Stimulated activated naive CD8-positive, alpha-beta T cell treated with anti-CD3 and anti-CD28 coated beads, Interleukin-15, amount 100 ng/mL, for 72 hours (primary cell): ENCODE measurements at regions not wholly inside any gene's neighbourhood (a gene's known extent, or its start where the extent isn't known, plus 50 kb on each side); places are given as distances from the start of the nearest gene placed in this dataset.
"Not testable (repeated sequence)": the region's sequence is repeated elsewhere in the genome, so short reads cannot be mapped to it uniquely, and the experiment has no call there.

Source experiments
- ATAC-seq: fragments of 150-1000 bp; cut with Tn5 transposase; 2 replicates; pipeline ENCODE4 v1.10.0; 2021; ENCODE audit warnings: mild to moderate bottlenecking, moderate library complexity
- DNase-seq, 2 donors: peaks; one replicate each; pipeline ENCODE4 v3.0.0; 2021 to 2022
- H3K27ac Mint-ChIP-seq, 2 donors: one replicate each; pipeline ENCODE4 v1.8.0; 2022; ENCODE audit warnings: mild to moderate bottlenecking in 2 of 2, mixed read lengths in 2 of 2, moderate library complexity in 2 of 2
- H3K27me3 Mint-ChIP-seq: one replicate; pipeline ENCODE4 v1.8.0; 2022; ENCODE audit warnings: mixed read lengths
- H3K4me1 Mint-ChIP-seq: one replicate; pipeline ENCODE4 v1.8.0; 2022; ENCODE audit warnings: mild to moderate bottlenecking, mixed read lengths
- H3K4me3 Mint-ChIP-seq, 2 donors: one replicate each; pipeline ENCODE4 v1.8.0; 2022; ENCODE audit warnings: mild to moderate bottlenecking in 2 of 2, mixed read lengths in 2 of 2, moderate library complexity in 1 of 2
- H3K9me3 Mint-ChIP-seq, 2 donors: one replicate each; pipeline ENCODE4 v1.8.0; 2022; ENCODE audit warnings: mixed read lengths in 2 of 2

DNA sequence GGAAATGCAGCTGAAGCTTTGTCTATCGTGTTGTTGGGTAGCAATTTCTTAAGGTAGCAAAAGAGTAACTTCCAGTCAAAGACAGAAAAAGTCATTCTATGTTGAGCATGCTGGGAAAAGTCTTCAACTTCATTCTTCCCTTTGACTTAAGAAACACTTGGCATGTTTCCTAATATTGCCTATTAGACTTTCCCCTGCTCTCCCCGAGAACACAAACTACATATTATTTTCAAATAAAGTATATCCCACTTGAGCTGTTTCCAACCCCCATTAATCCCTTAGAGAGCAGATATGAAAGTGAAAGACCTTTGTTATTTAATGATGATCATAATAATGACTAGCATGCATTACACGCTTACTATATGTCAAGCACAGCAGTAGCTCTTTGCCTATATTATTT lies 136.0 kb upstream of the SPOPL start:
- ATAC-seq (no peak), DNase-seq (no peak)
- H3K4me1 Mint-ChIP-seq = no peaks in the 10 kb centered on the region
- H3K4me3 Mint-ChIP-seq = no peak overlapping the region
- no peak overlapping the region for H3K27ac Mint-ChIP-seq
- H3K9me3 Mint-ChIP-seq = peaks cover 0 to 9% of the 10 kb centered on the region in 2 donors
- H3K27me3 Mint-ChIP-seq = no peaks in the 10 kb centered on the region

DNA sequence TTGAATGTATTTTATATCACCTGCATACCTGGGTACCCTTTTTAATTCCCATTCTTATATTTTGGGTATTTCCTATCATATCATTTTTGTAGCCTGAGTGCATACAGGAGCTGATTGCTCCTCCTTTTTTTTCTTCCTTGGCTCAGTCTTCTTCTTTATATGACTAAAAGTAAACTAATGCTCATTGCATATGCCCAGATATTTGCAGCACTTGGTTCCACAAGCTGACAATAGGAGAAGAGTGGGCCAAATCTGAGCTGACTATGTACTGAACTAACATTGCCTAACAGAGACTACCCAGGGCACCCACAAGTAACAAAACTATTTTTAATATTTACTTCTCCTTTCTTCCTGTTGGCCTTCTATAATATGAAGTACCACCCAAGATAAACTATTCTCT lies 131.7 kb upstream of the SPOPL start:
- no peak overlapping the region for H3K27ac Mint-ChIP-seq
- no peak for DNase-seq
- no peak for ATAC-seq
- no peaks in the 10 kb centered on the region for H3K4me1 Mint-ChIP-seq
- H3K9me3 Mint-ChIP-seq = no peaks in the 10 kb centered on the region
- H3K4me3 Mint-ChIP-seq = no peak overlapping the region
- no peaks in the 10 kb centered on the region for H3K27me3 Mint-ChIP-seq

DNA sequence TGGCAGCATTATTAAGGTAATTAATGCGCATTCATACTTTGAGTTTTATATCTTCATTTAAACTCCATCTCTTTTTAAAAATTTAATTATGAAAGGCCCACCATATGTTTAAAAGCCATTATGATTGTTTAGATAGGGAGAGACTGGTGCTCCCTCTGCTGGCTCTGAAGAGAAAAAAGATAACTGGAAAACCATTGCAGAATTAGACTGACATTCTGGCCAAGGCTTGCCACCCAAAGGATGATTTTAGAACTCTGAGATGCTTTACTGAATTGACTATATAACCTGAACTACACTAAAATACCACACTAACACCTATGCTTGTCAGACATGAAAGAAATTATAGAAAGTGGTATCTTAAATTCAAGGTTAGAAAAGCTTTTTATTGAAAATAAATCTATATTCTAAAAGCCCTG lies 127.6 kb upstream of the SPOPL start:
- no peak for DNase-seq
- no peaks in the 10 kb centered on the region for H3K4me1 Mint-ChIP-seq
- no peak overlapping the region for H3K27ac Mint-ChIP-seq
- H3K4me3 Mint-ChIP-seq = no peak overlapping the region
- ATAC-seq = no peak
- no peaks in the 10 kb centered on the region for H3K27me3 Mint-ChIP-seq
- no peaks in the 10 kb centered on the region for H3K9me3 Mint-ChIP-seq

DNA sequence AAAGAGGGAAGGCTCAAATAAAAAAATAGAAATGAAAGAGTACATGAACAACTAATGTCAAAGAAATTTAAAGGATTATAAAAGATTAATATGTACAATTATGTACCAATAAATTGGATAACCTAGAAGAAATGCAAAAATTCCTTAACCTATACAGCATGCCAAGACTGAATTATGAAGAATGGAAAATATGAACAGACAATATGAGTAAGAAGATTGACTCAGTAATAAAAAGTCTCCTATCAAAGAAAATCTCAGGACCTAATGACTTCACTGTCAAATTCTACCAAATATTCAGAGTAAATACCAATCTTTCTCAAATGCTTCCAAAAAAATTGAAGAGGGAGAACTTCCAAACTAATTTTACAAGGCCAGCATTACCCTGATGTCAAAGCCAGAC lies 120.2 kb upstream of the SPOPL start:
- no peaks in the 10 kb centered on the region for H3K27me3 Mint-ChIP-seq
- no peak overlapping the region for H3K4me3 Mint-ChIP-seq
- no peak overlapping the region for H3K27ac Mint-ChIP-seq
- DNase-seq (no peak), ATAC-seq (no peak)
- no peaks in the 10 kb centered on the region for H3K9me3 Mint-ChIP-seq
- no peaks in the 10 kb centered on the region for H3K4me1 Mint-ChIP-seq

DNA sequence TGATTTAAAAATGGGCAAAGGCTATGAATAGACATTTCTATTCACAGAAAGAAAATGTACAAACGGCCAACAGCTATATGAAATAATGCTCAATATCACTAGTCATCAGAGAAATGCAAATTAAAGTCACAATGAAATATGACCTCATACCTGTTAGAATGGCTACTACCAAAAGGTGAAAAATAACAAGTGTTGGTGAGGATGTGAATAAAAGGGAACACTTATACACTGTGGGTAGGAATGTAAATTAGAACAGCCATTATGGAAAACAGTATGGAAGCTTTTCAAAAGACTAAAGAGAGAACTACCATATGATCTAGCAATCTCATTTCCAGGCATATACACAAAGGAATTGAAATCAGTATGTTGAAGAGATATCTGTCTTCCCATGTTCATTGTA lies 118.9 kb upstream of the SPOPL start:
- no peak for DNase-seq
- ATAC-seq = no peak
- H3K4me3 Mint-ChIP-seq = no peak overlapping the region
- no peaks in the 10 kb centered on the region for H3K27me3 Mint-ChIP-seq
- H3K4me1 Mint-ChIP-seq = no peaks in the 10 kb centered on the region
- no peaks in the 10 kb centered on the region for H3K9me3 Mint-ChIP-seq
- no peak overlapping the region for H3K27ac Mint-ChIP-seq

DNA sequence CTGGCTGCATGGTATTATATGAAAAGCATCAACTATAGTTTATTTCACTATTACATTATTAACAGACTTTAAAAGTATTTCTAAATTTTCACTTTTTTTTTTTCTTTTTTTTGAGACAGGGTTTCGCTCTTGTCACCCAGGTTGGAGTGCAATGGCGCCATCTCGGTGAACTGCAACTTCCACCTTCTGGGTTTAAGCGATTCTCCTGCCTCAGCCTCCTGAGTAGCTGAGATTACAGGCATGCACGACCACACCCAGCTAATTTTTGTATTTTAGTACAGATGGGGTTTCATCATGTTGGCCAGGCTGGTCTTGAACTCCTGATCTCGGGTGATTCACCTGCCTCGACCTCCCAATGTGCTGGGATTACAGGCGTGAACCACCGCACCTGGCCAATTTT lies 115.4 kb upstream of the SPOPL start:
- not testable (repeated sequence) for ATAC-seq, H3K9me3 Mint-ChIP-seq, H3K27ac Mint-ChIP-seq, H3K27me3 Mint-ChIP-seq, H3K4me3 Mint-ChIP-seq, H3K4me1 Mint-ChIP-seq, DNase-seq

DNA sequence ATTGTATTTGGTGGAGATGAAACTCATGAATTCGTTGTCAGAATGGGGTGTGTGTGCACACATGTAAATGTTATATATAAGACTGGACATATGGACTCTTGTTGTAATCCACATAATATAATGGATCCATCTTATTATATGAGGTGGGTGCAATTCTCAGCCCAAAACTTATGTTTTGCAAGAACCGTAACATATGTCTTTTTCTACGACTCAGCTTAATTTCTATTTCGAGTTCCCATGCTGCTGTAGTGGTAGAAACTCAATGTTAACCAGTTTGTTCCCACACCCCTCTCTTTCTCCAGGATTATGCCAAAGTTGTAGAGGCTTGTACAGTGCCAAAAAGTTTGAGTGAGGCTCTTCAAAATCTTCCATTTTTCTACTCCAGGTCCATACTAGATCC lies 112.5 kb upstream of the SPOPL start:
- Mint-ChIP-seq H3K4me1 (no peaks in the 10 kb centered on the region), H3K27ac (no peak overlapping the region), H3K9me3 (no peaks in the 10 kb centered on the region), H3K4me3 (no peak overlapping the region), H3K27me3 (peaks cover 7% of the 10 kb centered on the region)
- DNase-seq (no peak), ATAC-seq (no peak)

DNA sequence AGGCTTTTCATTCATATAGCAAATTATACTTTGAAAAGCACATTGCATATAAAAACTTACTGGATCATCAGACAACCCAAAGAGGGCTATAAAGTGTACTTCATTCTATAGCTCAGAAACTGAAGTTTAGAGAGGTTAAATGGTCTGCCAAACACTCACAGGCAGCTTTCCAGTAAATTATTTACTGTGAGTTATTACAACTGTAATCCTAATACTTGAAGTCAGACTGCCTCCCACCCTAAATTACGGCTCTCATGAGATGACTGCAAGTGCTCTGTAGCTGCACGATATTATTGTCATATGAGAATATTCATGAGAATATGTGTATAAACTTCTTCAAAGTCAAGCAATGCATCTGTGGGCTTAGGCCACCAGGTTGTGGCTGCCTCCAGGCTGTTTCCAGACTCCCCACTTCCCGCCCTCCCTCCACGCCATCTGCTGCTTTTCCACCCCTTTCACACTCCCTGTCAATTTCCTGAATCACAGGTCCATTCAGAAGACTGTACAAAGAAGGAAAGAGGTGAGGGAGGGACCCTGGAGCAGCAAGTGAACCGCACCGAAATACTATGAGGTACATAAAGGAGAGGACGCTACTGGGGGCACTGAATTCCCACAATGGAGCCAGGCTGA lies 111.1 kb upstream of the SPOPL start:
- Mint-ChIP-seq H3K4me3 (no peak overlapping the region), H3K9me3 (no peaks in the 10 kb centered on the region), H3K27me3 (peaks cover 7% of the 10 kb centered on the region), H3K27ac (no peak overlapping the region), H3K4me1 (no peaks in the 10 kb centered on the region)
- DNase-seq (no peak), ATAC-seq (no peak)

DNA sequence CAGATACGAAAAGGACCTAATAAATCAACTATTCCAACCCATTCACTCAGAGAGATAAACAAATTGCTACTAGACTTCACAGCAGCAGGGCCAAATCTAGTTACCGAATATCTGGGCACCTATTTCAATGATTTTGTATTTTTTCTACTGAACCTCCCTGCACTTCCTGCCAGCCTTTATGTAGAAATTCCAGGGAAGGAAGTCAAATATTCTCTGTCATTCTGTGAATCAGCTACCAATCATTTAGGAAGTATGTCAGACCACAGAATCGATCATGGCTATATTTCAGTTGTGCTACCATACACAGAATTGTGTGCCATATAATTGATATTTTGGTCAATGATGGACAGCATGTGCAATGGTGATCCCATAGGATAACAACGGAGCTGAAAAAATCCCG lies 109.6 kb upstream of the SPOPL start:
- no peak for ATAC-seq
- Mint-ChIP-seq H3K27me3 (peaks cover 7% of the 10 kb centered on the region), H3K27ac (no peak overlapping the region), H3K9me3 (peaks cover under 1% of the 10 kb centered on the region in 2 donors), H3K4me3 (no peak overlapping the region), H3K4me1 (no peaks in the 10 kb centered on the region)
- DNase-seq = no peak

DNA sequence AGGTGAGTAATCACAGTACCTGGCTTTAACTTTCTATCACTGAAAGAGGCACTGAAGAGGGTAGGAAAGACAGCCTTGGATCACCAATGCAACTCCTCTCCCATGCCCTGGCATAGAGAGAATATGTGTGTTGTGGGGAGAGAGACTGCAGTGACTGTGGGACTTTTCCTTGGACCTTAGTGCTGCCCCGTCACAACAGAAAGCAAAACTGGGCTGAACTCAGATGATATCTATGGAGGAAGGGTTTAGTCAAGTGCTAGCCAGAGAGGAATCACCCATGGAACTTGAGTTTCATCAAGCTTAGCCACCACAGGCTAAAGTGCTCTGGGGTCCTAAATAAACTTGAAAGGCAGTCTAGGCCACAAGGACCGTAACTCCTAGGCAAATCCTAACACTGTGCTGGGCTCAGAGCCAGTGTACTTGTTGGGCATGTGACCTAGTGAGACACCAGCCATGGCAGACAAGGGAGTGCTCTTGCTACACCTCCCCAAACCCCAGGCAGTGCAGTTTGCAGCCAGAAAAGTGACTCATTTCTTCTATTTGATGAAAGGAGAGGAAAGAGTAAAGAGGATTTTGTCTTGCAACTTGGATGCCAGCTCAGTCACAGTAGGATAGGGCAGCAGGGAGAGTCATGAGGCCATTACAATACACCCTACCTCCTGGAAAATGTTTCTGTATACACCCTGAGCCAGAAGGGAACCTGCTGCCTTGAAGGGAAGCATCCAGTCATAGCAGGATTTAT lies 105.8 kb upstream of the SPOPL start:
- ATAC-seq (no peak), DNase-seq (no peak)
- Mint-ChIP-seq H3K27ac (no peak overlapping the region), H3K27me3 (no peaks in the 10 kb centered on the region), H3K9me3 (peaks cover 18 to 29% of the 10 kb centered on the region in 2 donors), H3K4me1 (no peaks in the 10 kb centered on the region), H3K4me3 (no peak overlapping the region)

DNA sequence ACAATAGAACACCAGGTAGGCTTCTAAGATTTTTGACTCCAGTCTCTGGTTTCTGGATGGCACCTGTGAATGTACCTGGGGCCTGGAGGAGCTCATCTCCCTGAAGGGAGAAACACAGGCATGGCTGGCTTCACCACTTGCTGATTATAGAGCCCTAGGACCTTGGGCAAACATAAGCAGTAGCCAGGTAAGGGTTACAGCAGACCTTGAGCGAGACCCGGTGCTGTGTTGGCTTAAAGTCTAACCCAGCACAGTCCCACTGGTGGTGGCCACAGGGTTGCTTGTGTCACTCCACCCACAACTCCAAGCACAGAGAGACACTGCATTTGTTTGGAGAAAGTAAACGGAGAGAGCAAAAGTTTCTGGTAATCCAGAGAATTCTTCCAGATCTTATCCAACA lies 104.7 kb upstream of the SPOPL start:
- DNase-seq = no peak
- H3K4me3 Mint-ChIP-seq = no peak overlapping the region
- ATAC-seq = no peak
- no peak overlapping the region for H3K27ac Mint-ChIP-seq
- no peaks in the 10 kb centered on the region for H3K4me1 Mint-ChIP-seq
- H3K9me3 Mint-ChIP-seq = peaks cover 27 to 40% of the 10 kb centered on the region in 2 donors
- H3K27me3 Mint-ChIP-seq = no peaks in the 10 kb centered on the region

DNA sequence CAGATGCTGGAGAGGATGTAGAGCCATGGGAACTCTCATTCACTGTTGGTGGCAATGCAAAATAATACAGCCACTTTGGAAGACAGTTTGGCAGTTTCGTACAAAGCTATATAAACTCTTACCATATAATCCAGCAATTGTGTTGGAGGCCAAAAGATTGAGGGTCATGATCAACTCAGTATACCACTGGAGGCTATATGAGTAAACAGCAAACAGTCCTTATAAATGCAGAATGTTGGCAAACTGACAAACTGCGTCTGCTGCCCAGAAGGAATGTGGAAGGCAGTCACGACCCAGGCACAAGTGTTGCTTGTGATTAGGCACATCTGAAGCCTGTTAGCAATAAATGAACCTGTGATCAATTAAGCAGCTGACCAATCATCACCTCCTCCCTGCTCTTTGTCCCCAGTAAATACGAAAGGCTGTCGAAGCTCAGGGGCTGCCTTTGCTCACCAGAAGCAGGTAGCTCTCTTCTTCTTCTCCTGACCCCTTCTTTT lies 98.1 kb upstream of the SPOPL start:
- Mint-ChIP-seq H3K27me3 (no peaks in the 10 kb centered on the region), H3K9me3 (peaks cover 14 to 29% of the 10 kb centered on the region in 2 donors), H3K4me1 (no peaks in the 10 kb centered on the region), H3K27ac (no peak overlapping the region), H3K4me3 (no peak overlapping the region)
- ATAC-seq = no peak
- no peak for DNase-seq

DNA sequence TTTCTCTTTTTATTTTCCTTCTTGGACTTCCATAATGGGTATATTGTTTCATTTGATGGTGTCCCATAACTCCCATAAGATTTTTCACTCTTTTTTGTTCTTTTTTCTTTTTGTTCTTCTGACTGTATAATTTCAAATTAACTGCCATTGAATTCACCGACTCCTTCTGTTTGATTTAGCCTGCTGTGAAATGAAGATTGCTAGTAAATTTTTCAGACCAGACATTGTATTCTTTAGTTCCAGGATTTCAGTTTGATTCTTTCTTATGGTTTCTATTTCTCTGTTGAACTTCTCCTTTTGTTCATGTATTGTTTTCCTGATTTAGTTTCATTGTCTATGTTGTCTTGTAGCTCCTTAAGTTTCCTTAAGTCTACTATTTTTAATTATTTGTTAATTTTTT lies 87.6 kb upstream of the SPOPL start:
- Mint-ChIP-seq H3K4me1 (no peaks in the 10 kb centered on the region), H3K27me3 (no peaks in the 10 kb centered on the region), H3K9me3 (peaks cover 15 to 23% of the 10 kb centered on the region in 2 donors), H3K4me3 (no peak overlapping the region), H3K27ac (no peak overlapping the region)
- no peak for ATAC-seq
- DNase-seq = no peak

DNA sequence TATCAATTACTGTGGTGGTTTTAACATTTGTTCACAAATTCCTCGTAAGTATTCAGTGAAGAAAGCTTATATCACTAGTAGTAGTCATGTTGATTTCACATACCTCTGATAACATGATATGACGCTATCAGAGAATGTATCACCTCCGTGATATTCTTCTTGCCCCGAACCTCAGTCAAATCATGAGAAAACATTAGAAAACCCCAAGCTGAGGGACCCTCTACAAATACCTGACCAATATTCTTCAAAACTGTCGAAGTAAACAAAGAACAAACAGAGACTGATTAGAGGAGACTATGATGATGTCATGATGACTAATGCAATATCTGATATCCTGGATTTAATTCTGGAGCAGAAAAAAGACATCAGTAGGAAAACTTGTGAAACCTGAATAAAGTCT lies 85.6 kb upstream of the SPOPL start:
- ATAC-seq (no peak), DNase-seq (no peak)
- no peaks in the 10 kb centered on the region for H3K4me1 Mint-ChIP-seq
- no peak overlapping the region for H3K27ac Mint-ChIP-seq
- no peaks in the 10 kb centered on the region for H3K27me3 Mint-ChIP-seq
- peaks cover 15 to 19% of the 10 kb centered on the region in 2 donors for H3K9me3 Mint-ChIP-seq
- no peak overlapping the region for H3K4me3 Mint-ChIP-seq

DNA sequence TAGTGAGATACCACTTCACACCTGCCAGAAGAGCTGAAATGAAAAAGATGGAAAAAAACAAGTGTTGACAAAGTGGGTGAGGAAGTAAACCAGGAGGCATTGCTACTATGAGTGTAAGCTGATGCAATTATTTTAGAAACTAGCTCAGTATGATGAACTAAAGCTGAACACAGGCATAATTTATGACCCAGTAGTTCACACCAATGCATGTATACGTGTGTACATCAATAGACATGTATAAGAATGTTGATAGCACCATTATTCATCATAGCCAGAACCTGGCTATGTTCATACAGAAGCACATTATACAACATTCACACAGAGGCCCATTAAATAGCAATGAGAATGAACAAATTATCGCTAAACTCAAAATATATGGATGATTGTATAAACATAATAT lies 83.1 kb upstream of the SPOPL start:
- H3K9me3 Mint-ChIP-seq = peaks cover 11% of the 10 kb centered on the region in 2 donors
- no peaks in the 10 kb centered on the region for H3K27me3 Mint-ChIP-seq
- no peaks in the 10 kb centered on the region for H3K4me1 Mint-ChIP-seq
- no peak for ATAC-seq
- no peak overlapping the region for H3K4me3 Mint-ChIP-seq
- H3K27ac Mint-ChIP-seq = peak overlapping the region in 1 of 2 donors; percentile 2
- no peak for DNase-seq

DNA sequence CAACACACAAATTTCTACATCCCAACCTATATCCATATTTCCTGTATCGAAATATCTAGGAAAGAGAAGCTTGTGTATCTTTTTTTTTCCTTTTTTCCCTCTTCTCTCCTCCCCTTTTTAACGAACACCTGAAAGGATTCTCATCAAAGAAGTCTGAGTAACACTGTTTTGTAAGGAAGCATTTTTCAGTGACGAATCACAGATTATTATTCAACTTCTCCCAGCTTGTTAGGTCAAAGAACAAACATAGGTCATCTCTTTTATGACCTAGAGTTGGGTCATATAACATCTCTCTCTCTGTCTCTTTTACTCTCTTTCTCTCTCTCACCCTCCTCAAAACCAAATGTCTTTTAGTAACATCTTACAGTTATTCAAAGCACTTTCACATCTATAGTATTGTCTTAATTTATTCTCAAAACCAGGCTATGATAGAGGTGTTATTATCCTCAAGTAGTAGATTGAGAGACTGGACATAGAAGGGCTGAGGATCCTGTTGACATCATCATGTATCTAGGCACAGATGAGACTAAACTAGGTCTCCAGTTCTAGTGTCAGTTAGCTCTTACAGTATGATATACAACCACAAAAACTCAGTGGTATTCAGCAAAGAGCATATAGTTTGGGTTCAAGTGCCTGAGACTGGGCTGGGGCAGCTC lies 80.1 kb upstream of the SPOPL start:
- Mint-ChIP-seq H3K4me3 (no peak overlapping the region), H3K27me3 (no peaks in the 10 kb centered on the region), H3K27ac (no peak overlapping the region), H3K4me1 (no peaks in the 10 kb centered on the region), H3K9me3 (peaks cover 11 to 26% of the 10 kb centered on the region in 2 donors)
- DNase-seq (no peak), ATAC-seq (no peak)
